ENCODE measurements at regions not wholly inside any gene's neighbourhood (a gene's known extent, or its start where the extent isn't known, plus 50 kb on each side); places are given as distances from the start of the nearest gene placed in this dataset.

GRCh38 chr16:80151722-80152111 lies 389.1 kb upstream of the DYNLRB2 start:
- no TSS peak for BruUV-seq (replicated peaks)
- no peaks in the 10 kb centered on the region for H3K4me1 ChIP-seq (ENCODE audit: insufficient read depth, low read length, poor library complexity, severe bottlenecking)
- H3K27me3 ChIP-seq (replicated peaks; ENCODE audit: insufficient read depth, low read depth, low read length, poor library complexity): no peaks in the 10 kb centered on the region
- TF ChIP-seq EZH2 (IDR thresholded peaks at IDR 0.05; ENCODE audit: borderline replicate concordance, low read depth, low read length, poor library complexity, severe bottlenecking): no peak
- TF ChIP-seq CTCF (conservative IDR thresholded peaks at IDR 0.05; ENCODE audit: low read depth, low read length): no peak
- ChIA-PET POLR2A (ENCODE audit: low non-redundant PET) (no interaction called here), CTCF (no interaction called here)
- no peak overlapping the region for H3K4me3 ChIP-seq (ENCODE audit: low read depth, low read length, poor library complexity, severe bottlenecking)
- H3K36me3 ChIP-seq (ENCODE audit: insufficient read depth, low read length, poor library complexity, severe bottlenecking): no peaks in the 10 kb centered on the region
- H3K27ac ChIP-seq (ENCODE audit: low read depth, low read length, poor library complexity, severe bottlenecking): no peak overlapping the region
- H3K9me3 ChIP-seq (ENCODE audit: low read depth, low read length, poor library complexity, severe bottlenecking): no peaks in the 10 kb centered on the region
- intact Hi-C loops (cut with micrococcal nuclease; ENCODE audit: unreplicated experiment): no loop called here
- no peak for DNase-seq (ENCODE audit: low spot score)

GRCh38 chr16:80150978-80151721 lies 389.6 kb upstream of the DYNLRB2 start:
- Histone ChIP-seq H3K27ac (ENCODE audit: low read depth, low read length, poor library complexity, severe bottlenecking) (no peak overlapping the region), H3K4me3 (ENCODE audit: low read depth, low read length, poor library complexity, severe bottlenecking) (no peak overlapping the region), H3K27me3 (replicated peaks; ENCODE audit: insufficient read depth, low read depth, low read length, poor library complexity) (no peaks in the 10 kb centered on the region), H3K4me1 (ENCODE audit: insufficient read depth, low read length, poor library complexity, severe bottlenecking) (no peaks in the 10 kb centered on the region), H3K36me3 (ENCODE audit: insufficient read depth, low read length, poor library complexity, severe bottlenecking) (no peaks in the 10 kb centered on the region), H3K9me3 (ENCODE audit: low read depth, low read length, poor library complexity, severe bottlenecking) (no peaks in the 10 kb centered on the region)
- ChIA-PET POLR2A (ENCODE audit: low non-redundant PET) (no interaction called here), CTCF (no interaction called here)
- intact Hi-C loops (cut with micrococcal nuclease; ENCODE audit: unreplicated experiment): no loop called here
- BruUV-seq (replicated peaks): no TSS peak
- TF ChIP-seq CTCF (conservative IDR thresholded peaks at IDR 0.05; ENCODE audit: low read depth, low read length) (no peak), EZH2 (IDR thresholded peaks at IDR 0.05; ENCODE audit: borderline replicate concordance, low read depth, low read length, poor library complexity, severe bottlenecking) (no peak)
- DNase-seq (ENCODE audit: low spot score): no peak

- POLR2A ChIA-PET (ENCODE audit: low non-redundant PET): no interaction called here
Observed at GRCh38 chr16:80148826-80149225, 392.0 kb upstream of the DYNLRB2 start.

More at GRCh38 chr16:80148826-80149225, 392.0 kb upstream of the DYNLRB2 start:
- Histone ChIP-seq H3K27me3 (replicated peaks; ENCODE audit: insufficient read depth, low read depth, low read length, poor library complexity) (no peaks in the 10 kb centered on the region), H3K9me3 (ENCODE audit: low read depth, low read length, poor library complexity, severe bottlenecking) (no peaks in the 10 kb centered on the region), H3K36me3 (ENCODE audit: insufficient read depth, low read length, poor library complexity, severe bottlenecking) (no peaks in the 10 kb centered on the region), H3K27ac (ENCODE audit: low read depth, low read length, poor library complexity, severe bottlenecking) (no peak overlapping the region), H3K4me1 (ENCODE audit: insufficient read depth, low read length, poor library complexity, severe bottlenecking) (no peaks in the 10 kb centered on the region), H3K4me3 (ENCODE audit: low read depth, low read length, poor library complexity, severe bottlenecking) (no peak overlapping the region)
- CTCF ChIA-PET: no interaction called here
- no TSS peak for BruUV-seq (replicated peaks)
- intact Hi-C loops (cut with micrococcal nuclease; ENCODE audit: unreplicated experiment): no loop called here
- no peak for TF ChIP-seq CTCF (conservative IDR thresholded peaks at IDR 0.05; ENCODE audit: low read depth, low read length)
- no peak for TF ChIP-seq EZH2 (IDR thresholded peaks at IDR 0.05; ENCODE audit: borderline replicate concordance, low read depth, low read length, poor library complexity, severe bottlenecking)
- DNase-seq (ENCODE audit: low spot score): no peak
